Gastrocnemius medialis (tissue), 4 donors: ENCODE measurements at regions not wholly inside any gene's neighbourhood (a gene's known extent, or its start where the extent isn't known, plus 50 kb on each side); places are given as distances from the start of the nearest gene placed in this dataset.

Experiments
- CTCF ChIP-seq, 5 experiments: fragments of 450-650 bp in 3 of 5; fragments of 200-600 bp in 2 of 5; sonication (generic) in 2 of 5; IDR thresholded peaks in 4 of 5; conservative IDR thresholded peaks in 1 of 5; 1 replicate in 4 of 5; 2 replicates in 1 of 5; pipeline ENCODE4 v1.5.1; 2016 to 2019; ENCODE audit warnings: antibody characterized with exemption in 5 of 5, mild to moderate bottlenecking in 3 of 5, moderate library complexity in 3 of 5
- POLR2A ChIP-seq, 2 donors: fragments of 450-650 bp; IDR thresholded peaks; one replicate each; pipeline ENCODE4 v1.6.1; 2017; ENCODE audit warnings: antibody characterized with exemption in 2 of 2, mild to moderate bottlenecking in 2 of 2, moderate library complexity in 2 of 2

- no peak for TF ChIP-seq POLR2A (IDR thresholded peaks at IDR 0.05)
- no peak for TF ChIP-seq CTCF (IDR thresholded peaks at IDR 0.05 in 4 of 5, conservative IDR thresholded peaks at IDR 0.05 in 1 of 5)
Observed at GRCh38 chr2:104673225-104673624, 180.7 kb upstream of the POU3F3 start.
